HepG2 (cell line): ENCODE measurements at regions not wholly inside any gene's neighbourhood (a gene's known extent, or its start where the extent isn't known, plus 50 kb on each side); places are given as distances from the start of the nearest gene placed in this dataset.

Source experiments
- ATAC-seq: fragments of 200-7000 bp; cut with Tn5 transposase; 3 replicates; pipeline ENCODE4 v1.9.1; 2020; ENCODE audit warnings: mild to moderate bottlenecking, moderate library complexity
- BruUV-seq: library from RNA; stranded (reverse); fragments of 400-500 nt; replicated peaks from 2 replicates; lab custom pipeline; 2021; lab: Mats Ljungman, UMichigan
- CTCF ChIA-PET: fragments of 300-600 bp; formaldehyde crosslinking; extraction: SDS; loops from one replicate; lab custom pipeline; 2021; ENCODE audit warnings: low total read pairs, inconsistent platforms, low intra/inter-chr PET ratio; lab: Yijun Ruan, JAX
- POLR2A ChIA-PET: fragments of 350-600 bp; sonication (Branson Sonifier 250); formaldehyde crosslinking; loops from one replicate; lab custom pipeline; 2020; ENCODE audit warnings: antibody characterized with exemption, inconsistent platforms; lab: Yijun Ruan, JAX
- DNase-seq: peaks from one replicate; pipeline ENCODE4 v3.0.0-alpha.2; 2015; ENCODE audit warnings: low spot score
- FAIRE-seq: peaks from 3 replicates; lab custom pipeline; 2011; peaks lifted over from hg19 to GRCh38; lab: Jason Lieb, UNC
- H2AFZ ChIP-seq: one replicate; pipeline ENCODE4 v1.6.1; 2011; ENCODE audit warnings: low read length, inconsistent platforms
- H3K27ac ChIP-seq: fragments of 300-600 bp; 3 replicates; pipeline ENCODE4 v1.8.0; 2011; ENCODE audit warnings: mixed run types, mild to moderate bottlenecking, mixed read lengths, low read length, inconsistent platforms; ENCODE audit not compliant: insufficient read depth; ENCODE audit errors: extremely low read length
- H3K27me3 ChIP-seq, 2 experiments: fragments of 200-600 bp in 1 of 2; 2 replicates in 1 of 2; 3 replicates in 1 of 2; pipeline versions ENCODE4 v1.6.0 to v1.8.0; 2011; ENCODE audit warnings: low read length in 2 of 2, mild to moderate bottlenecking in 2 of 2, moderate library complexity in 2 of 2, inconsistent platforms in 1 of 2; ENCODE audit not compliant: insufficient read depth in 2 of 2, control insufficient read depth in 1 of 2
- H3K36me3 ChIP-seq, 2 experiments: fragments of 200-600 bp in 1 of 2; replicated peaks in 1 of 2; 2 replicates in 1 of 2; 3 replicates in 1 of 2; pipeline versions ENCODE4 v1.5.1 to v1.8.0; 2011; ENCODE audit warnings: low read length in 2 of 2, inconsistent platforms in 1 of 2; ENCODE audit not compliant: insufficient read depth in 2 of 2, control insufficient read depth in 1 of 2
- H3K4me1 ChIP-seq: 2 replicates; pipeline ENCODE4 v1.5.1; 2012; ENCODE audit warnings: low read length, inconsistent platforms; ENCODE audit not compliant: insufficient read depth
- H3K4me2 ChIP-seq: 2 replicates; pipeline ENCODE4 v1.6.0; 2011; ENCODE audit warnings: low read depth, low read length, inconsistent platforms
- H3K4me3 ChIP-seq, 3 experiments: fragments of 200-600 bp in 1 of 3; sonication (generic), shearing (Covaris generic) in 1 of 3; replicated peaks in 1 of 3; 2 replicates each; pipeline ENCODE4 v1.5.1; 2011 to 2016; ENCODE audit warnings: low read length in 3 of 3, inconsistent platforms in 2 of 3, low read depth in 2 of 3, mild to moderate bottlenecking in 2 of 3, control low read depth in 1 of 3, mixed read lengths in 1 of 3; ENCODE audit not compliant: insufficient read depth in 1 of 3
- H3K79me2 ChIP-seq: one replicate; pipeline ENCODE4 v1.6.1; 2011; ENCODE audit warnings: low read length, inconsistent platforms; ENCODE audit not compliant: insufficient read depth
- H3K9ac ChIP-seq: 2 replicates; pipeline ENCODE4 v1.6.0; 2011; ENCODE audit warnings: mild to moderate bottlenecking, low read depth, low read length, inconsistent platforms; ENCODE audit not compliant: insufficient read depth
- H3K9me3 ChIP-seq: 2 replicates; pipeline ENCODE4 v1.5.1; 2012; ENCODE audit warnings: mild to moderate bottlenecking, low read length
- H4K20me1 ChIP-seq: 2 replicates; pipeline ENCODE4 v1.6.0; 2011; ENCODE audit warnings: inconsistent platforms, mild to moderate bottlenecking, low read length, moderate library complexity; ENCODE audit not compliant: insufficient read depth
- ATF7 ChIP-seq, 2 experiments: fragments of 450-650 bp in 1 of 2; sonication (generic) in 1 of 2; formaldehyde crosslinking in 1 of 2; IDR thresholded peaks; 2 replicates each; pipeline versions ENCODE4 v1.4.0 to v1.6.1; 2016 to 2020; ENCODE audit warnings: antibody characterized with exemption in 1 of 2, mild to moderate bottlenecking in 1 of 2, missing genetic modification reagents in 1 of 2
- KAT7 ChIP-seq: IDR thresholded peaks from 2 replicates; pipeline ENCODE4 v1.6.1; 2018; ENCODE audit warnings: borderline replicate concordance, missing compliant biosample characterization
- KDM3A ChIP-seq: IDR thresholded peaks from 2 replicates; pipeline ENCODE4 v1.6.1; 2018; ENCODE audit warnings: low read depth, missing compliant biosample characterization
- KMT2B ChIP-seq: IDR thresholded peaks from 2 replicates; pipeline ENCODE4 v1.6.1; 2016; ENCODE audit warnings: missing genetic modification reagents, missing compliant biosample characterization
- LCORL ChIP-seq, 2 experiments: fragments of 450-650 bp in 1 of 2; sonication (generic) in 1 of 2; formaldehyde crosslinking in 1 of 2; IDR thresholded peaks; 2 replicates each; pipeline versions ENCODE4 v1.5.0 to v1.6.1; 2017 to 2020; ENCODE audit warnings: antibody characterized with exemption in 1 of 2, missing genetic modification reagents in 1 of 2
- NR2F2 ChIP-seq: IDR thresholded peaks from 2 replicates; pipeline ENCODE4 v1.6.1; 2012; ENCODE audit warnings: low read depth, inconsistent platforms, borderline replicate concordance
- PATZ1 ChIP-seq: sonication (generic); formaldehyde crosslinking; IDR thresholded peaks from 2 replicates; pipeline ENCODE4 v1.4.0; 2020; ENCODE audit warnings: missing genetic modification reagents
- PRDM15 ChIP-seq: sonication (generic); formaldehyde crosslinking; IDR thresholded peaks from 2 replicates; pipeline ENCODE4 v1.4.0; 2020; ENCODE audit warnings: missing genetic modification reagents
- RFX1 ChIP-seq: fragments of 450-650 bp; IDR thresholded peaks from 2 replicates; pipeline ENCODE4 v1.6.1; 2017
- SP4 ChIP-seq: sonication (generic); formaldehyde crosslinking; IDR thresholded peaks from 2 replicates; pipeline ENCODE4 v1.8.1; 2023; ENCODE audit warnings: mild to moderate bottlenecking, missing genetic modification reagents
- ZC3H4 ChIP-seq: sonication (generic); formaldehyde crosslinking; IDR thresholded peaks from 2 replicates; pipeline ENCODE4 v1.4.0; 2020; ENCODE audit warnings: missing genetic modification reagents, borderline replicate concordance
- ZNF280D ChIP-seq: sonication (generic); formaldehyde crosslinking; IDR thresholded peaks from 2 replicates; pipeline ENCODE4 v1.5.1; 2020; ENCODE audit warnings: mild to moderate bottlenecking, missing genetic modification reagents
- ZNF296 ChIP-seq: sonication (generic); formaldehyde crosslinking; conservative IDR thresholded peaks from 2 replicates; pipeline ENCODE4 v1.5.0; 2020; ENCODE audit warnings: mild to moderate bottlenecking, missing genetic modification reagents
- ZNF329 ChIP-seq: sonication (generic); formaldehyde crosslinking; IDR thresholded peaks from 2 replicates; pipeline ENCODE4 v1.9.0; 2021; ENCODE audit warnings: low read depth, mild to moderate bottlenecking, missing genetic modification reagents
- ZNF383 ChIP-seq: sonication (generic); formaldehyde crosslinking; IDR thresholded peaks from 2 replicates; pipeline ENCODE4 v1.4.0; 2020; ENCODE audit warnings: missing genetic modification reagents, mild to moderate bottlenecking, borderline replicate concordance
- ZNF576 ChIP-seq: sonication (generic); formaldehyde crosslinking; IDR thresholded peaks from 2 replicates; pipeline ENCODE4 v1.4.0; 2020; ENCODE audit warnings: mild to moderate bottlenecking, missing genetic modification reagents
- ZNF792 ChIP-seq: IDR thresholded peaks from 2 replicates; pipeline ENCODE4 v1.6.1; 2016
- WGBS: methylation state at CpG from one replicate; pipeline ENCODE4 v1.1.6; 2017; ENCODE audit warnings: low lambda C conversion rate; 5-methylcytosine and 5-hydroxymethylcytosine counted together
- in situ Hi-C: cut with HindIII; loops from 2 replicates; pipeline ENCODE4 v1.10.0; 2017; ENCODE audit warnings: low pct_unique_long_range_greater_than_20kb; ENCODE audit not compliant: extremely low pct_ligation_motif_present
- intact Hi-C: fragments of 100-400 bp; cut with micrococcal nuclease; formaldehyde crosslinking; loops from one replicate; pipeline ENCODE4 v1.10.0; 2022; ENCODE audit not compliant: unreplicated experiment

GRCh38 chr2:36071698-36072097, 283.9 kb upstream of the CRIM1 start (continued):
- TF ChIP-seq KDM3A (CRISPR knock-in tag) (no peak), PRDM15 (no peak), KMT2B (CRISPR knock-in tag) (no peak), ZNF792 (CRISPR knock-in tag) (no peak), KAT7 (no peak), NR2F2 (no peak), ZC3H4 (no peak), ZNF280D (no peak)
- TF ChIP-seq, all 625 proteins: peak for 0

GRCh38 chr2:36069074-36069473, 286.5 kb upstream of the CRIM1 start:
- ATAC-seq, result no peak
- no peak overlapping the region for H3K4me3 ChIP-seq
- CTCF ChIA-PET, result no interaction called here
- no peaks in the 10 kb centered on the region for H3K36me3 ChIP-seq
- intact Hi-C loops, result no loop called here
- DNase-seq, result no peak
- BruUV-seq, result no TSS peak
- H3K4me2 ChIP-seq, result no peak overlapping the region
- H3K79me2 ChIP-seq, result no peaks in the 10 kb centered on the region
- no peak overlapping the region for H2AFZ ChIP-seq
- no peak overlapping the region for H3K9ac ChIP-seq
- no peak overlapping the region for H3K27ac ChIP-seq
- no peaks in the 10 kb centered on the region for H3K27me3 ChIP-seq
- no peak for FAIRE-seq
- no peaks in the 10 kb centered on the region for H4K20me1 ChIP-seq
- WGBS, result 4% methylated on average over 3 of the region's 3 CpGs
- no peaks in the 10 kb centered on the region for H3K4me1 ChIP-seq
- POLR2A ChIA-PET, result no interaction called here
- in situ Hi-C loops, result no loop called here
- H3K9me3 ChIP-seq, result no peaks in the 10 kb centered on the region
- TF ChIP-seq SP4 (CRISPR knock-in tag) (no peak), RFX1 (no peak), LCORL (IDR thresholded peaks at IDR 0.05) (peak; percentile 90), LCORL (CRISPR knock-in tag; IDR thresholded peaks at IDR 0.05) (no peak), ZNF576 (no peak), ZNF329 (CRISPR knock-in tag) (no peak), ATF7 (IDR thresholded peaks at IDR 0.05) (0 out of 2 replicates have a peak, but pooled peaks have one; percentile 13), ATF7 (CRISPR knock-in tag; IDR thresholded peaks at IDR 0.05) (no peak), ZNF383 (CRISPR knock-in tag) (no peak), ZNF296 (no peak), PATZ1 (CRISPR knock-in tag) (no peak)
